ENCODE measurements at regions not wholly inside any gene's neighbourhood (a gene's known extent, or its start where the extent isn't known, plus 50 kb on each side); places are given as distances from the start of the nearest gene placed in this dataset.

DNA sequence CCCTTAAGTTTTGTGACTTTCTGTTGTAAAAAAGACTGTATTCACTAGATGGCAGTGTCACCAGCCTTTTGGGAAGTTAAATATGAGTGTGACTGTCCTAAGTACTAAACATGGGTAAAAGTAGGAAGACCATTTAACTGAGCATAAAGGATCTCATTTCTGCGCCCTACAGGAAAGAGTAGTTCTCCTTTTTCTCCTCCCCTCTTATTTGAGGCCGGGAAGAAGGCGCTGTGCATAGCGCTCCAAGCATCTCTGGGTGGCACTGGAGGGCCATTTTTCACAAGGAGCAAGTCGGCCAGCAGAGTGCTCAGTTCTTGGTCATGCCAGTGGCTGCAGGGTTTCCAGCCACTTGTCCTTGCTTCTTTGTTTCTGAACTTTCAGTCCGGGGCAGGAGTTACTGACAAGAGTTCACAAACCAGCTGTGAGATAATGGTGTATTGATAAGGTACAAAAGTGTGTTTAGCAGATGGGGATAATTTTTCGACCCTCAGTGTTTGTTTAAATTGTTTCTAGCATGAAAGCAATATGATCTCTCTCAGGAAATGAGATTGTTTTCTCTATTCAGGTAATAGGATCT, 227.6 kb upstream of the DMRT1 start:
- Histone ChIP-seq H3K36me3 (no peaks in the 10 kb centered on the region), H3K9me3 (no peaks in the 10 kb centered on the region), H3K4me1 (peaks cover 8 to 11% of the 10 kb centered on the region in 2 donors), H3K27ac (peak overlapping the region; percentile 9 to 25), H3K27me3 (no peaks in the 10 kb centered on the region), H3K4me3 (no peak overlapping the region)
- TF ChIP-seq, protein P1, sequence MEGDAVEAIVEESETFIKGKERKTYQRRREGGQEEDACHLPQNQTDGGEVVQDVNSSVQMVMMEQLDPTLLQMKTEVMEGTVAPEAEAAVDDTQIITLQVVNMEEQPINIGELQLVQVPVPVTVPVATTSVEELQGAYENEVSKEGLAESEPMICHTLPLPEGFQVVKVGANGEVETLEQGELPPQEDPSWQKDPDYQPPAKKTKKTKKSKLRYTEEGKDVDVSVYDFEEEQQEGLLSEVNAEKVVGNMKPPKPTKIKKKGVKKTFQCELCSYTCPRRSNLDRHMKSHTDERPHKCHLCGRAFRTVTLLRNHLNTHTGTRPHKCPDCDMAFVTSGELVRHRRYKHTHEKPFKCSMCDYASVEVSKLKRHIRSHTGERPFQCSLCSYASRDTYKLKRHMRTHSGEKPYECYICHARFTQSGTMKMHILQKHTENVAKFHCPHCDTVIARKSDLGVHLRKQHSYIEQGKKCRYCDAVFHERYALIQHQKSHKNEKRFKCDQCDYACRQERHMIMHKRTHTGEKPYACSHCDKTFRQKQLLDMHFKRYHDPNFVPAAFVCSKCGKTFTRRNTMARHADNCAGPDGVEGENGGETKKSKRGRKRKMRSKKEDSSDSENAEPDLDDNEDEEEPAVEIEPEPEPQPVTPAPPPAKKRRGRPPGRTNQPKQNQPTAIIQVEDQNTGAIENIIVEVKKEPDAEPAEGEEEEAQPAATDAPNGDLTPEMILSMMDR (IDR thresholded peaks at IDR 0.05): peak; percentile 48 to 67
- DNase-seq (peak in 3 of 4 donors; percentile 60 to 83 (median 81)), ATAC-seq (peak; percentile 95)
- intact Hi-C loops (cut with DNase I): loop anchor here in 1 of 2 donors (2.0 to 5.0 kb wide), 2 partner anchors 148 to 193 kb away; no protein-coding TSS in a partner anchor

DNA sequence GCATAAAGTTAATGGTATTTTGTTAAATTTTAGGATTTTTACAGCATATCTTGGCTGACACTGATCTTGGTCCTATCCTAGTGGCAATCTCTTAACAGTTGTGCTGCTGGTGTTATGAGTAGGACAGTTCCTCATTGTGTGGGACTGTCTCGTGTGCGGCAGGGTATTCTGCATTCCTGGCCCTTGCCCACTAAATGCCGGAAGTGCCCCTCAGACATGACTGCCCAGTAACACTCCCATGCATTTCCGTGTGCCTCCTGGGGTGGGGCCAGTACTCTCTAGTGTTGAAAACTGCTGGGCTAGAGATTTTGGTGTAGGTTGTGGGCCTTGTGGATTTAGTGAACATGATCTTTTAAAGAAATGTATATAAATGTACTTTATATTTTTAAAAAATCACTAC, 227.1 kb upstream of the DMRT1 start:
- DNase-seq (peak in 1 of 4 donors; percentile 53), ATAC-seq (peak; percentile 63)
- Histone ChIP-seq H3K27ac (peak overlapping the region; percentile 9 to 25), H3K9me3 (no peaks in the 10 kb centered on the region), H3K4me3 (no peak overlapping the region), H3K4me1 (peaks cover 8 to 11% of the 10 kb centered on the region in 2 donors), H3K36me3 (no peaks in the 10 kb centered on the region), H3K27me3 (no peaks in the 10 kb centered on the region)
- TF ChIP-seq, protein P1 (IDR thresholded peaks at IDR 0.05): no peak
- intact Hi-C loops (cut with DNase I): loop anchor here in 1 of 2 donors (5.0 kb wide), 1 partner anchor 148 kb away; no protein-coding TSS in a partner anchor

DNA sequence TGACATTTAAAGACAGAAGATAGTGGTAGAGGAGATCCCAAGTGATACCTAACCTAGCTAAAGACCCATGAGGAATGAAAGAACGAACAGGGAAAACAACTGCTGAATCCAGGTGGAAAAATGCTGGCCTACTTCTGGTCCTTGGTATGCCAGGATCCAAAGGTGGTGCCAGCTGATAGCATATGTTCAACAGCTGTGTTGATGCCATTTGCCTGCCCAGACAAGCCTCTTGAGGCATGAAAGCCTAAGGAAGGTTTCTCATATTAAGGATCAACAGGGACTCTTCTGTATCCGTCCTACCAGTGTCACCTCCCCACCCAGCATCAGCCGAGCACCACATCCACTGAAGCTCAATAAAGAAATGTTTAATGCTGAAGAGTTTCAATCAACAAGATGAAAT, 225.7 kb upstream of the DMRT1 start:
- H3K36me3 ChIP-seq: no peaks in the 10 kb centered on the region
- TF ChIP-seq, protein P1 (IDR thresholded peaks at IDR 0.05): no peak
- H3K27ac ChIP-seq: no peak overlapping the region
- H3K4me3 ChIP-seq: no peak overlapping the region
- peaks cover 8 to 12% of the 10 kb centered on the region in 2 donors for H3K4me1 ChIP-seq
- intact Hi-C loops (cut with DNase I): no loop called here
- no peak for ATAC-seq
- H3K27me3 ChIP-seq: no peaks in the 10 kb centered on the region
- H3K9me3 ChIP-seq: no peaks in the 10 kb centered on the region
- no peak for DNase-seq

DNA sequence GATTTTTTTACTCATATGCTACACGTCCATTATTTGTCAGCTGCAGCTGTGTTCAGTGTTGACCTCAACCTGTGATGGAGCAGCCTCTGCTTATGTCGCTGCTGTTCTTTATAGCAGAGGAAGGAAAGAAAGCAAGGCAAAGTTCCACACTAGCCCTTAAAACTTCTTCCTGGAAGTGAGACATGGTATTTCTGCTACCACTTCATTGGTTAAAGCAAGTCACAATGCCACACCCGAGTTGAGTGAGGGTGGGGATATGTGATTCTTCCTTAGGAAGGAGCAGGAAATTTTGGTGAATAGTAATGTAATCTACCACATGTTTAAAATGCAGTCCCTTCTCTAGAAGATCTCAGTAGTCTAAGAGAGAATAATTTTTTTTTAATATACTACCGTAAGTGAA, 224.8 kb upstream of the DMRT1 start:
- Histone ChIP-seq H3K4me3 (no peak overlapping the region), H3K27ac (no peak overlapping the region), H3K27me3 (no peaks in the 10 kb centered on the region), H3K36me3 (no peaks in the 10 kb centered on the region), H3K4me1 (peaks cover 8 to 21% of the 10 kb centered on the region in 2 donors), H3K9me3 (no peaks in the 10 kb centered on the region)
- no peak for ATAC-seq
- intact Hi-C loops (cut with DNase I): no loop called here
- TF ChIP-seq, protein P1 (IDR thresholded peaks at IDR 0.05): no peak
- DNase-seq: no peak

DNA sequence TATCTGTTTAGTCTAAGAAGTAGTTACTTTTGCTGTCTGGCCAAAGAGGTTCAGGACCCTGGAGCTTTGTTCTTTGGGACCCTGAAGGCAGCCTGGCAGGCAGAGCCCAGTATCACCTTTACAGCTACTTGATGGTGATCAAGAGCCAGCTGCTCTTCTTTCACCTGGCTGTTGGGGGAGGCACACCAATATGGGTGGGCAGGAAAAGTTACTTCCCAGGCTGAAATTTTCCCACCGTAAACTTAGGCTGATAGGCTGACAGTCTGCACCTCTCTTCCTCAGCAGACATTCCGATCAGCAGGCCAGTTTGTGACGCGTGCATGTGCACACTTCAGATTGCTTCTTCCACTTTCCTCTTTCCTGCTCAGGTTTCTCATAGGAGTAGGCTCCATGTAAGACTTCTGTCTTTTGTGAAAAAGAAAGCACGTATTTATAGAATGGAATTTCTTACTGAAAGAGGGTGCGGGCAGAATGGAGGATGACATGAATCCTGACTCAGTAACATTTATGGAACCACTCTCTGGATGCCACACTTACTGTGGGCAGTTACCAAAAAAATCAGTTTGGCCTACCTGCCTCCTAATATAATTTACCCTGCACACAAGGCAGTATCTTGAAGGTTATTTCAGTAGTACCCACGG, 223.9 kb upstream of the DMRT1 start:
- ATAC-seq: no peak
- H3K36me3 ChIP-seq: no peaks in the 10 kb centered on the region
- DNase-seq: no peak
- H3K9me3 ChIP-seq: no peaks in the 10 kb centered on the region
- TF ChIP-seq, protein P1 (IDR thresholded peaks at IDR 0.05): no peak
- intact Hi-C loops (cut with DNase I): no loop called here
- H3K27me3 ChIP-seq: no peaks in the 10 kb centered on the region
- no peak overlapping the region for H3K27ac ChIP-seq
- H3K4me1 ChIP-seq: peaks cover 8 to 23% of the 10 kb centered on the region in 2 donors
- H3K4me3 ChIP-seq: no peak overlapping the region

Data from left lung (tissue), 4 donors.